GM19468 (cell line): ENCODE measurements at regions not wholly inside any gene's neighbourhood (a gene's known extent, or its start where the extent isn't known, plus 50 kb on each side); places are given as distances from the start of the nearest gene placed in this dataset.

Experiments
- ATAC-seq: cut with Tn5 transposase; IDR thresholded peaks from one replicate; pipeline ENCODE4 v1.9.1; 2021; ENCODE audit warnings: mild to moderate bottlenecking, moderate library complexity, moderate number of reproducible peaks; ENCODE audit not compliant: unreplicated experiment; ENCODE audit errors: extremely low read depth

DNA sequence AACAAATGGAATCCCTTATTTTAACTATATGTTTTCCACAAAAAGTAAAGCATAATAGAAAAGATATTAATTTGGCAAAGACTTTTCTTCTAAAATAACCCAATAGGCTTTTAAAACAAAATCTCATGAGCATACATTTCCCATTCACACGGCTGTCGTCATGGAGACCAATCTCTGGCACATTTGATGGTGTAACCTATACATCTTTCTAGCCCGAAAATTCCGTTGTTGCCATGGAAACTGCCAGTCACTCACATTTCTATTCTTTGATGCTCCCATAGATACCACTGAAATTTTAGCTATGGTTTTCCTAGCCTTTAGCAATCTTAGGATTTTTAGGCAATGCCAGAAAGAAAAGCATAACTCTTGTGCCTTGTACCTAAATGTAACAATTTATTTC lies 262.9 kb upstream of the TRPM3 start:
- ATAC-seq, result no peak

- ATAC-seq, result no peak
Observed at GRCh38 chr9:71383308-71383940, 262.0 kb upstream of the TRPM3 start.

DNA sequence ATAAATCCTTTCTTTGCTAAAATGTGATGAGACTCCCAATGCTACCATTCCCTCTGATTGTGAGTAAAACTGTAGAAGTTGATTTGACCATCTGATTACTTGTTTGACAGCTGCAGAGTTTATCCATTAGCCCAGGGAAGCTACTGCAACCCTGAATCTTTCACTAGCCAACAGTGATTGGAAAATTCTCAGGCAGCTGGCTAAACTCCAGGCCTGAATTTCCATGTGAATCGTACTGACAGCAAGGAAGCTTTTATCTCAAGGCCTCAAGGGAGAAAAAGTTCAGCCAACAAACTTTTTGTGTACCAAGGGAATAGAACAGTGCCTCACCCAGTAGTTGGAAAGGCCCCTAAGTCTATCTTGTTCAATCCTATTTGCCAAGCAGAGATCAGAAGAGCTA lies 246.7 kb upstream of the TRPM3 start:
- no peak for ATAC-seq

DNA sequence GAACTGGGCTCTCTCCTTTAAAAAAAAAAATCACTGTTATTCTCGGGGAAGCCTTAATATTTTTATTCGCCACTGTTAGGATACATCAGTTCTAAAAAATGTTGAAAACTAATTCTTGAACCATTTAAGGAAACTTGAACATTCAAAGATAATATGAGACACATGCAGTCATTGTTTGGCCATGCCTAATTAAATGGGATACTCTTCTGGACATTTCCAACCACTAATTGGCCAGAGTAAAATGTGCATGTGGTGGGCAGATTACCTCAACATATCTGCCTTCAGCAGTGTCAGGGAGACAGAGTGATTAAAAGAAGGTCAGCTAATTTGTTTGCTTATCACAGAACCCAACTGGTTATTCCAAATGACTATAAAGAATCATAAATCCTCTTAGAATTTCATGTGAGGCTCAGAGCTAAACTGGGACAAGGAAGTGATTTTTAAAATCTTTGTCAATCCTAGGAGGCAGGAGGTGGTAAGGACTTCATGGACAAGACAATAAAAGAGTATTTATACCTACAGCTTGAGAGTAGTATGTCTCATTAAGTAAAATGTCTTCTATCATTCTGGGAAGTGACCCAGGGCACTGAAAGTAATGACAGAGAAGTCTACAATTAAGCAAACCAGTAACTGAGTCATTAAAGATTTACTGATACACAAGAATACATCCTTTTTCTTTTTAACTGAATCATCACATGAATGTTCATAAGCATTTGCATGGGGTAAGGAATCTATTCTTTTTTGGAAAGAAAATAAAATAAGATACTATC lies 242.9 kb upstream of the TRPM3 start:
- no peak for ATAC-seq

- ATAC-seq, result no peak
Observed at GRCh38 chr9:71363286-71363961, 242.0 kb upstream of the TRPM3 start.

GRCh38 chr9:71361357-71361756 lies 239.9 kb upstream of the TRPM3 start:
- no peak for ATAC-seq

DNA sequence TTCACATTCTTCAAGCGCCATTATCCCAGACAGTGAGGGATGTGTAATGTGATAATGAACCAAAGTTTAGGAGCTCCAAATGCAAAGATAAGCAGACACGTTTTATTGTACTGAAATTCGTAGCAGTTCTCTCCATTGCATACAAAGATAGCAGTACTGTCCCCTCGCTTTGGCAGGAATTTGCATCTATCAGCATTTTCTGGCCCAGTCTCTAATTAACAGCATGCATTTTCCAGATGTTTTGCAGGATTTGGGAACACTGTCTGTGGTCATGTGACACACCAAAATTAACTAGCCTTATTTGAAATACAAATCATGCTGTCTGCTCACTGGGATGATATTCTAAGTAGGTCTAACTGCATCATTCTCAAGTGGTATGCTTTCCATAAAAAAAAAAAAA lies 235.9 kb upstream of the TRPM3 start:
- ATAC-seq, result no peak

- no peak for ATAC-seq
Observed at GRCh38 chr9:71355884-71356283, 234.5 kb upstream of the TRPM3 start.

DNA sequence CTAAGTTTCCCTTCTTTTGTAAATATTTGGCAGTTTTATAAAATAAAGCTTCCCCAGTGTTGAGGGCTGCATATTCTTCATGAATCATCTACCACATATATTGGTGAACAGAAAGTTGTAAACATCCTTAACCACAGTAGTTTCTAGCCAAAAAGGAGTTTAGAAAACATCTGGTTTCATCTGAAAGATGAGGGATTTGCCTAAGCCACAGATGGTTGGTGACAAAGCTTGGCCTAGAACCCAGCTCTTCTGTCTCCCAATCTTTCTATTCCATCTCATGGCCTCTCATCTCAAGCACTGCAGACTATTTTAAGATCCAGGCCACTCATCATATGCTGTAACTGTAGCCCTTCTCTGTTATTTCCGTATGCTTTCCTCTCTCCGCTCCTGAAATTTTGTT lies 232.3 kb upstream of the TRPM3 start:
- no peak for ATAC-seq

DNA sequence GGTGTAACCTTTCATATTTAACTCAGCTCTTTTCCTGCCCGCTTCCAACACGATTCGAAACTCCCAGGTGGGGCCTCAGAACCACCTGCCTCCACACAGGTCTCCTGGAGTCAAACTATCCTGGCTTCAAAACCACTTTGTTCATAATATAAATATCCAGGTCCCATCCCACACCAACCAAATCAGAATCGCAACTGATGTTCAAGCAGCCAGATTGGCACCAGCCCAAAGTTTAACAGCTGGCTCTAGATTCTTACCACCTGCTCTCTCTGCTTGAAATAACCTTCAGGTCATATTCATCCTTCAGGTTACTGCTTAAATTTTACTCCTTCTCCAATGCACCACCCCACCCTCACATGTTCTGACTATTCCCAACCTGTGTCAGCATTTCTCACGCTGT lies 231.4 kb upstream of the TRPM3 start:
- no peak for ATAC-seq

DNA sequence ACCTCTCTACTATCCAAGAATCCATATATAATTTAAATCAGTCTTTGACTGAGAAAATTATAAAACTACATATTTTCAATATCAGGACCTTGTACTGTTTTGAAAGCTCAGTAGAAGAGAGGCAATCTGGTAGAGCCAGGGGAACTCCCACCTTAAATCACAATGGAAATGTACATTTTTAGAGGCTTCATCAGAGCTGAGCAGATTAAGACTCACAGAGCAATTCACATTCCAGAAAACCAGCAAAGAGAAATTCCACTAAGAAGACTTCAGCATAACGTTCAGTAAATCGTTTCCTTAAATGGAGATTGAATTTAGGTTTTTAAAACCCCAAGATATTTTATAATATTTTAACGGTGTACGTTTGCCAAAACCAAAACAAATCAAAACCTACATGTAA lies 227.8 kb upstream of the TRPM3 start:
- no peak for ATAC-seq

DNA sequence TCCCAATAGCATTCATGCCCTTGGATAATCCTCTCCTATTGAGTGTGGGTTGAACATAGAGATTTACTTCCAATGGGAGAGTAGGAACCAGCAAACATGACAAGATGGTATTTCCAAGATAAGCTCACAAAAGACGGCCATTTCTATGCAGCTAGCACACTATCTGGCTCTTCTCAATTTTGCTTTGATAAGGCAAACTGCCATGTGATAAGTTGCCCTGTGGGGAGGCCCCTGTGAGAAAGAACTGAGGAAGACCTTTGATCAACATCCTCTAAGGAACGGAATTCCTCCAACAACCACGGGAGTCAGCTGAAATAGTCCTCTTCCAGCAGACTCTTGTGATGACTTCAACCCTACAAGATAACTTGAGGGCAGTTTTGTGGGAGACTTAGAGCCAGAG lies 211.9 kb upstream of the TRPM3 start:
- no peak for ATAC-seq

DNA sequence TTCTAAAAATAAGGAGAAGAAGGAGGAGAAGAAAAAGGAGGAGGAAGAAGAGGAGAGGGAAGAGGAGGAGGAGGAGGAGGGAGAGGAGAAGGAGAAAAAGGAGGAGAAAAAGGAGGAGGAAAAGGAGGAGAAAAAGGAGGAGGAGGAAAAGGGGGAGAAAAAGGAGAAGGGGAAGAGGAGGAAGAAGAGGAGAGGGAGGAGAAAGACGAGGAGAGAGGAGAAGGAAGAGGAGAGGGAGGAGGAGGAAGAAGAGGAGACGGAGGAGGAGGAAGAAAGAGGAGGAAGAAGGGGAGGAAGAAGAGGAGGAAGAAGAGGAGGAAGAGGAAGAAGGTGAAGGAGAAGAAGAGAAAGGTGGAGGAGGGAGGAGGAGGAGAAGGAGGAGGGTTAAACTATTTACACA lies 210.2 kb upstream of the TRPM3 start:
- ATAC-seq, result no peak

DNA sequence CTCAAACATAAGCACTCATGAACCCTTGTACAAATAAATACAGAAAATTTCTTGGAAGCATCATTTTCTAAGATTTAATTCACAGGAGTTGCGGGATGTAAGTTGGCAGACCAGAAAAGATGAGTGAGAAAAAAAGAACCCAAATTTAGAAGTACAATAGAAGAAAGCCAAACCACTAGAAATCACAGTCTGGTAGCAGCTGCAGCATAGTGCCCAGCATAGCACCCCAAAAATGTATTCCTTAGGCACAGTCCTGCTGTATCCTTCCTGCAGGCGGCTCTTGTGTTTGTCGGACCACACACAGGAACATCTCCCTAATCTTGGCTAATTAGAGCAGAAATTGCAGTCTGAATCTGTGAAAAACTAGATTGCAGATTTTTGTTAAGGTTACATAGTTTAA lies 208.5 kb upstream of the TRPM3 start:
- ATAC-seq, result no peak

GRCh38 chr9:71326360-71326759 lies 204.9 kb upstream of the TRPM3 start:
- ATAC-seq, result no peak

- no peak for ATAC-seq
Observed at GRCh38 chr9:71323357-71323756, 201.9 kb upstream of the TRPM3 start.

GRCh38 chr9:71322311-71322710 lies 200.9 kb upstream of the TRPM3 start:
- no peak for ATAC-seq

- ATAC-seq, result no peak
Observed at GRCh38 chr9:71308454-71308853, 187.0 kb upstream of the TRPM3 start.

DNA sequence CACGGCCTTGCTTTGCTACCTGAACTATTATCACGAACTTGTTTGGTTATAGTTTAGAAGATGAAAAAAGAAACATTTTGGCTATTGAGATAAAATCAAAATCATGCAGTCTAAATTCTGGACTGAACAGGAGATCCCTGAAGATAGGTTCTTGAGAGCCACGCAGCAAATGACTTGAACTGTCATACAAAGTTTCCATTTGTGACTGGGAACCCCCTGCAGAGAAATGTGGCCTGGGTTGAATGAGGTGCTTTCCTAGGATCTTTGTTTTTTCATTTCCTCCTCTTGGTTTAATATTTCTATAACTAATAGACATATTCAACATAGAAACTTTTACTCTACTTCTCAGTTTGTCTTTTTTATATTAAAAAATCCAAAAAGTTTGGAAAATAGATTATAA lies 184.7 kb upstream of the TRPM3 start:
- no peak for ATAC-seq

DNA sequence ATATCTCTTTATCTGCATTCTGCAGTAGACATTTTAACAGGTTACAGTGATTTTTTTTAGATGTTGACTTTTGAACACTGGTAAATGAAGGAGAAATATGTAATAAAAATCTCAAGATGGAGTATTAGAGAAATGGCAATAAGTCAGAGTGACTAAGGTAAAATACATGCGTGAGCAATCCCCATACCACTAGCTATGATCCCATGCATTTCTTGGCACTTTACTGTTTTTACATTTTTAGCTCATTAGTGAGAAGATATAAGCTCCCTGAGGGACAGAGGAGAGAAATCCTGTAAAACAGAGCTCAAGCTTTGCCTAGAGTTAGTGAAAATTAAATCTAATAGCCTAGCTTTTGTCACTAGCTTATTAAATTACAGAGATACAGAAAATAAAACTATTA lies 181.9 kb upstream of the TRPM3 start:
- ATAC-seq, result no peak

DNA sequence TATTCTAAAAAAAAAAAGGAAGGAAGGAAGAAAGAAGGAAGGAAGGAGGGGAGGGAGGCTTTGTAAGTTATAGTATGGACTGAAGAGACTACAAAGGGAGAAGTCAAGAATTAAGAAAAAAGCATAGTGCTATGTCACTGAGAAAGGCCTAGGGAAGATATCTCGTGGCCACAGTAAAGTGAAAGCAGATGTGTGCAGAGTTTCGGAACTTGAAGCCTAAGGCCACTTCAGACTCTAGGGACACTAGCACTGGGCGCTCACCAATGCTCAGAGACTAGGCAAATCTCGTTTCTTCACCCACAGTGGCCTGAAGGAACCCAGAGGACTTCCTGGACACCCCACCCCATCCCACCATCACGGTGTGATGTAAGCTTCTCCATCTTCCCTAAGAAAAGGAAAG lies 181.4 kb upstream of the TRPM3 start:
- ATAC-seq, result no peak

GRCh38 chr9:71295928-71296327 lies 174.5 kb upstream of the TRPM3 start:
- no peak for ATAC-seq
